ENCODE measurements at regions not wholly inside any gene's neighbourhood (a gene's known extent, or its start where the extent isn't known, plus 50 kb on each side); places are given as distances from the start of the nearest gene placed in this dataset.

- H3K9me3 ChIP-seq (ENCODE audit: insufficient read depth, low read depth, low read length): peaks cover 8% of the 10 kb centered on the region; the same call in 1 of the 2 replicates
- H3K36me3 ChIP-seq (ENCODE audit: insufficient read depth, low read length): no peaks in the 10 kb centered on the region
- H3K4me2 ChIP-seq (ENCODE audit: low read depth, low read length, poor library complexity, severe bottlenecking): peak overlapping the region; percentile 47
- no peak overlapping the region for H3K9ac ChIP-seq (ENCODE audit: low read depth, low read length, poor library complexity, severe bottlenecking)
- H3K4me3 ChIP-seq (ENCODE audit: low read length, poor library complexity, severe bottlenecking): no peak overlapping the region
- H2AFZ ChIP-seq (ENCODE audit: low read length): 0 out of 2 replicates have a peak overlapping the region, but pooled peaks have one; percentile 10
- no peaks in the 10 kb centered on the region for H3K9me2 ChIP-seq (replicated peaks; ENCODE audit: low read depth, low read length)
- TF ChIP-seq EZH2phosphoT487 (IDR thresholded peaks at IDR 0.05; ENCODE audit: borderline replicate concordance) (no peak), CTCF (conservative IDR thresholded peaks at IDR 0.05; ENCODE audit: low read length) (peak; percentile 97)
- no peaks in the 10 kb centered on the region for H3K27me3 ChIP-seq (ENCODE audit: insufficient read depth, low read length, poor library complexity, severe bottlenecking)
- H4K20me1 ChIP-seq (ENCODE audit: insufficient read depth, low read length, poor library complexity, severe bottlenecking): no peaks in the 10 kb centered on the region
- no peaks in the 10 kb centered on the region for H3K4me1 ChIP-seq (ENCODE audit: insufficient read depth, low read length, poor library complexity, severe bottlenecking)
- no peaks in the 10 kb centered on the region for H3F3A ChIP-seq (ENCODE audit: low read depth)
- no peaks in the 10 kb centered on the region for H3K79me2 ChIP-seq (ENCODE audit: insufficient read depth, low read length)
Observed at GRCh38 chr6:166106076-166106686, 61.5 kb downstream of the TBXT start.

DNA sequence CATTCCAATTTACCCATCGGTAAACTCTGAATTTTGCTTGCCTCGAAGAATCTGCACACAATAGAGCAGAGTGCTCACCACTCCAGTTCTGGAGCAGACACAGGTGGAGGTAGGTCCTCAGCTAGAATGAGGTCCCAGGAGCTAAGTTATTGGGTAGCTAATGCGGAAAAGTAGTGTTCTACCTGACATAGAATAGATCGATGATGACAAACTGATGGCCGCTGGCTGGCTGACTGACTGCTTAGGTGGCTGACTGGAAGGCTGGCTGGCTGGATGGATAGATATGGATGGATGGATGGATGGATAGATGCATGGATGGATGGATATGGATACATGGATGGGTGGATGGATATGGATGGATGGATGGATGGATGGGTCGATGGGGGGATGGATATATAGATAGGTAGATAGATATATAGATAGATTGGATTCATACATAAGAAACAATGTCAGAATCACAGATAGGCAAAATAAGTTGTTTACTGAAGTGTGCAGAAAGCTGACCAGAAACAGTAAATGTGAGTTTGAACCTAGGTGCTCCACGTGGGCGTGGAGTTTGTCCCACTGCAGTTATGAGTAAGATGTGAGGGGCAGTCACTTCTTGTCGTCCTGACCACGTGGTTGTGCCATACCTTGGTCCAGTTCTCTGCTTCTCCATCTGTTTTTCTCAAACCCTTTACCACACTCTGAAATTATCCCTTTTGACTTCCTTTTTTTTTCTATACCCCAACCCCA is 62.1 kb downstream of the TBXT start:
- peak overlapping the region; percentile 47 for H3K4me2 ChIP-seq (ENCODE audit: low read depth, low read length, poor library complexity, severe bottlenecking)
- H3F3A ChIP-seq (ENCODE audit: low read depth): no peaks in the 10 kb centered on the region
- no peaks in the 10 kb centered on the region for H3K79me2 ChIP-seq (ENCODE audit: insufficient read depth, low read length)
- H3K9me2 ChIP-seq (replicated peaks; ENCODE audit: low read depth, low read length): no peaks in the 10 kb centered on the region
- no peak overlapping the region for H3K9ac ChIP-seq (ENCODE audit: low read depth, low read length, poor library complexity, severe bottlenecking)
- H2AFZ ChIP-seq (ENCODE audit: low read length): no peak overlapping the region
- no peaks in the 10 kb centered on the region for H3K36me3 ChIP-seq (ENCODE audit: insufficient read depth, low read length)
- H3K9me3 ChIP-seq (ENCODE audit: insufficient read depth, low read depth, low read length): peaks cover 8% of the 10 kb centered on the region; the same call in 1 of the 2 replicates
- H4K20me1 ChIP-seq (ENCODE audit: insufficient read depth, low read length, poor library complexity, severe bottlenecking): no peaks in the 10 kb centered on the region
- TF ChIP-seq EZH2phosphoT487 (IDR thresholded peaks at IDR 0.05; ENCODE audit: borderline replicate concordance) (no peak), CTCF (conservative IDR thresholded peaks at IDR 0.05; ENCODE audit: low read length) (no peak)
- H3K4me3 ChIP-seq (ENCODE audit: low read length, poor library complexity, severe bottlenecking): no peak overlapping the region
- no peaks in the 10 kb centered on the region for H3K4me1 ChIP-seq (ENCODE audit: insufficient read depth, low read length, poor library complexity, severe bottlenecking)
- no peaks in the 10 kb centered on the region for H3K27me3 ChIP-seq (ENCODE audit: insufficient read depth, low read length, poor library complexity, severe bottlenecking)

DNA sequence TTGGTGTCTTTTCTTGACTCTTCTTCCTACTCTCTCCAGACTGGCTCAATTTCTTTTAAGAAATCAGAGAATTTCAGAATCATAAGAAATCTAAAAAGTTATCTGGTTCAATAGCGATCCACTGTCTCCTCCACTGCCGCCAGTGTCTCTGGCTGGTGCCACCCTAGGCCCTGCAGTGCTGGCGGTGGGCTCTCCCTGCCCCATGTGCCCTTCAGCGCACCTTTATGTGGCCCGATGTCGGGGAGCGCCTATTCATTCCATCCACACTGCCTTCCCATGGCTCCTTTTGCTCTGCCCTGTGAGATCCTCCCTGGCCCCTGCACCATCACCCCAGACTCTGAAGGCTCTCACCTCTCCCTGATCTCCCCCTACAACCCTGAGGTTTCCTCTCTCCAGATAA is 62.8 kb downstream of the TBXT start:
- no peaks in the 10 kb centered on the region for H3K9me2 ChIP-seq (replicated peaks; ENCODE audit: low read depth, low read length)
- peaks cover 8% of the 10 kb centered on the region; the same call in 1 of the 2 replicates for H3K9me3 ChIP-seq (ENCODE audit: insufficient read depth, low read depth, low read length)
- H3K4me2 ChIP-seq (ENCODE audit: low read depth, low read length, poor library complexity, severe bottlenecking): no peak overlapping the region
- no peaks in the 10 kb centered on the region for H4K20me1 ChIP-seq (ENCODE audit: insufficient read depth, low read length, poor library complexity, severe bottlenecking)
- TF ChIP-seq EZH2phosphoT487 (IDR thresholded peaks at IDR 0.05; ENCODE audit: borderline replicate concordance) (no peak), CTCF (conservative IDR thresholded peaks at IDR 0.05; ENCODE audit: low read length) (no peak)
- H2AFZ ChIP-seq (ENCODE audit: low read length): no peak overlapping the region
- no peaks in the 10 kb centered on the region for H3K4me1 ChIP-seq (ENCODE audit: insufficient read depth, low read length, poor library complexity, severe bottlenecking)
- no peak overlapping the region for H3K4me3 ChIP-seq (ENCODE audit: low read length, poor library complexity, severe bottlenecking)
- no peaks in the 10 kb centered on the region for H3K27me3 ChIP-seq (ENCODE audit: insufficient read depth, low read length, poor library complexity, severe bottlenecking)
- no peaks in the 10 kb centered on the region for H3F3A ChIP-seq (ENCODE audit: low read depth)
- no peaks in the 10 kb centered on the region for H3K36me3 ChIP-seq (ENCODE audit: insufficient read depth, low read length)
- no peaks in the 10 kb centered on the region for H3K79me2 ChIP-seq (ENCODE audit: insufficient read depth, low read length)
- H3K9ac ChIP-seq (ENCODE audit: low read depth, low read length, poor library complexity, severe bottlenecking): no peak overlapping the region
